Transverse colon (tissue), 4 donors: ENCODE measurements at regions not wholly inside any gene's neighbourhood (a gene's known extent, or its start where the extent isn't known, plus 50 kb on each side); places are given as distances from the start of the nearest gene placed in this dataset.

ENCODE experiments used
- EP300 ChIP-seq: sonication (generic); formaldehyde crosslinking; IDR thresholded peaks from one replicate; pipeline ENCODE4 v1.6.1; 2017; ENCODE audit warnings: antibody characterized with exemption, low read depth
- POLR2A ChIP-seq: fragments of 450-650 bp; IDR thresholded peaks from one replicate; pipeline ENCODE4 v1.6.1; 2016; ENCODE audit warnings: antibody characterized with exemption, mild to moderate bottlenecking, moderate library complexity
- POLR2AphosphoS5 ChIP-seq, 3 donors: sonication (generic); formaldehyde crosslinking; IDR thresholded peaks; one replicate each; pipeline ENCODE4 v1.6.1; 2016; ENCODE audit warnings: antibody characterized with exemption in 3 of 3
- TF ChIP-seq, protein P1 (sequence below), 5 experiments: fragments of 200-600 bp in 3 of 5; fragments of 450-650 bp in 2 of 5; sonication (generic) in 3 of 5; IDR thresholded peaks; 1 replicate in 2 of 5; 2 replicates in 3 of 5; pipeline ENCODE4 v1.5.1; 2016 to 2017; ENCODE audit warnings: antibody characterized with exemption in 5 of 5, inconsistent platforms in 3 of 5, mild to moderate bottlenecking in 2 of 5, moderate library complexity in 1 of 5

DNA sequence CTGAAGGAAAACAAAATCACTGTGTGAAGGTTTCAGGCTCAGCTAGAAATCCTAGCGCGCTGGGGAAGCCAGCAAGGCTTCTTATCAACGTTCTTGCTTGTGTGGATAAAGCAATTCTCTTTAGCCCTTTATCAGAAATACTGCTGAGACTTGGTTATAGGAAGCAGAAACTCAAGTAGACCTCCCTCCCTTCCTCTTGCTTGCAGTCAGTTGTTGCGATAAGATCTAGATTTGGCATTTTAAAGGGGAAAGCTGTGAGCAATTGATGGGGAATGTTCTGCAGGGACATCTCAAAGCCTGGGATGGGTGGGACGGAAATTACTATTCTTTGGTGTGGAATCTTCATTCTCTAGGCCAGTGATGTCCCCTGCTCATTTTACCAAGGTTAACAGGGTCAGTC lies 76.4 kb upstream of the ANO4 start:
- TF ChIP-seq, protein P1, sequence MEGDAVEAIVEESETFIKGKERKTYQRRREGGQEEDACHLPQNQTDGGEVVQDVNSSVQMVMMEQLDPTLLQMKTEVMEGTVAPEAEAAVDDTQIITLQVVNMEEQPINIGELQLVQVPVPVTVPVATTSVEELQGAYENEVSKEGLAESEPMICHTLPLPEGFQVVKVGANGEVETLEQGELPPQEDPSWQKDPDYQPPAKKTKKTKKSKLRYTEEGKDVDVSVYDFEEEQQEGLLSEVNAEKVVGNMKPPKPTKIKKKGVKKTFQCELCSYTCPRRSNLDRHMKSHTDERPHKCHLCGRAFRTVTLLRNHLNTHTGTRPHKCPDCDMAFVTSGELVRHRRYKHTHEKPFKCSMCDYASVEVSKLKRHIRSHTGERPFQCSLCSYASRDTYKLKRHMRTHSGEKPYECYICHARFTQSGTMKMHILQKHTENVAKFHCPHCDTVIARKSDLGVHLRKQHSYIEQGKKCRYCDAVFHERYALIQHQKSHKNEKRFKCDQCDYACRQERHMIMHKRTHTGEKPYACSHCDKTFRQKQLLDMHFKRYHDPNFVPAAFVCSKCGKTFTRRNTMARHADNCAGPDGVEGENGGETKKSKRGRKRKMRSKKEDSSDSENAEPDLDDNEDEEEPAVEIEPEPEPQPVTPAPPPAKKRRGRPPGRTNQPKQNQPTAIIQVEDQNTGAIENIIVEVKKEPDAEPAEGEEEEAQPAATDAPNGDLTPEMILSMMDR (IDR thresholded peaks at IDR 0.05): no peak
- TF ChIP-seq POLR2A (no peak), POLR2AphosphoS5 (IDR thresholded peaks at IDR 0.05) (no peak), EP300 (no peak)
